SU-DHL-6 (cell line): ENCODE measurements at regions not wholly inside any gene's neighbourhood (a gene's known extent, or its start where the extent isn't known, plus 50 kb on each side); places are given as distances from the start of the nearest gene placed in this dataset.

Experiments used
- CTCF ChIP-seq: fragments of 200-600 bp; sonication (generic); IDR thresholded peaks from one replicate; pipeline ENCODE4 v1.5.1; 2017; ENCODE audit warnings: antibody characterized with exemption, mild to moderate bottlenecking, low read length, moderate library complexity; ENCODE audit not compliant: insufficient read depth, poor library complexity, severe bottlenecking
- EZH2phosphoT487 ChIP-seq: fragments of 200-600 bp; sonication (generic), shearing (Covaris generic); conservative IDR thresholded peaks from 2 replicates; pipeline ENCODE4 v1.6.1; 2018; ENCODE audit warnings: mild to moderate bottlenecking, antibody characterized with exemption, low read length, moderate library complexity, mixed read lengths

- TF ChIP-seq CTCF: no peak
- no peak for TF ChIP-seq EZH2phosphoT487
Measured at GRCh38 chr1:234843946-234844345, 234.0 kb upstream of the IRF2BP2 start.
